Left ventricle myocardium inferior (tissue), 1 donor: ENCODE measurements at regions not wholly inside any gene's neighbourhood (a gene's known extent, or its start where the extent isn't known, plus 50 kb on each side); places are given as distances from the start of the nearest gene placed in this dataset.
"Not testable (repeated sequence)": the region's sequence is repeated elsewhere in the genome, so short reads cannot be mapped to it uniquely, and the experiment has no call there.

Experiments used
- DNase-seq: peaks from one replicate; pipeline ENCODE4 v3.0.0-alpha.2; 2020
- H3K27ac ChIP-seq: fragments of 200-600 bp; replicated peaks from 2 replicates; pipeline ENCODE4 v1.8.0; 2021
- H3K27me3 ChIP-seq: fragments of 200-600 bp; 2 replicates; pipeline ENCODE4 v1.8.0; 2021; ENCODE audit warnings: low read depth
- H3K36me3 ChIP-seq: fragments of 200-600 bp; 2 replicates; pipeline ENCODE4 v1.8.0; 2021
- H3K4me1 ChIP-seq: fragments of 200-600 bp; 2 replicates; pipeline ENCODE4 v1.8.0; 2021
- H3K4me3 ChIP-seq: fragments of 200-600 bp; 2 replicates; pipeline ENCODE4 v1.8.0; 2021; ENCODE audit warnings: mild to moderate bottlenecking, moderate library complexity
- H3K9me3 ChIP-seq: fragments of 200-600 bp; replicated peaks from 2 replicates; pipeline ENCODE4 v1.8.0; 2021
- intact Hi-C: fragments of 100-400 bp; cut with micrococcal nuclease; formaldehyde crosslinking; loops from one replicate; pipeline ENCODE4 v1.11.0; 2022
- TF ChIP-seq, protein P1 (sequence below): fragments of 200-600 bp; IDR thresholded peaks from 2 replicates; pipeline ENCODE4 v1.8.0; 2021; ENCODE audit warnings: antibody characterized with exemption, mild to moderate bottlenecking, borderline replicate concordance
- donor health status: DM: no; HTN: yes; CAD: no; lungs with severe emphysema.

DNA sequence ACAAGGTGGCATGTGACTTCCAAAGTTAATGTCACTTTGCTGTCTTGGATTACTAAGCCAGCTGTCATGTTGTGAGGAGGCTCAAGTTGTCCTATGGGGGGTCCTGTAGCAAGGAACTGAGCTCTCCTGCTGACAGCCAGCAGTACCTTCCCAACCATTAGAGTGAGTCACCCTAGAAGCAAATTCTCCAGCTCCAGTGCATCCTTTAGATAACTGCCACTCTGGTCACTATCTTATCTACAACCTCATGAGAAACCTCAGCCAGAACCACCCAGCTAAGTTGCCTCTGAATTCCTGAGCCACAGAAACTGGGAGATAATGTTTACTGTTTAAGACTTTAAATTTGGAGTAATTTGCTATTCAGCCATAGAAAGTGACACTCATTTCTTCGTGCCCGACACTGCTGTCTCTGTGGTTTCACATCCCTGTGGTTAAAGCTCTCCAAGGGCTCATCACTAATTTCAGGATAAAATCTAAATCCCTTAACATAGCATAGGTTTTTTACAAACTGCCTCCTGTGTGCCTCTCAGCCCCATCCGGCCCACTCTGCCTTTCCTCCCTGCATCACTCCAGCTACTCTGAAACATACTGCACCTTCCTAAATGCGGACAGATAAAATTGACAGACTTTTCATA is 83.5 kb downstream of the PRR15 start:
- TF ChIP-seq, protein P1, sequence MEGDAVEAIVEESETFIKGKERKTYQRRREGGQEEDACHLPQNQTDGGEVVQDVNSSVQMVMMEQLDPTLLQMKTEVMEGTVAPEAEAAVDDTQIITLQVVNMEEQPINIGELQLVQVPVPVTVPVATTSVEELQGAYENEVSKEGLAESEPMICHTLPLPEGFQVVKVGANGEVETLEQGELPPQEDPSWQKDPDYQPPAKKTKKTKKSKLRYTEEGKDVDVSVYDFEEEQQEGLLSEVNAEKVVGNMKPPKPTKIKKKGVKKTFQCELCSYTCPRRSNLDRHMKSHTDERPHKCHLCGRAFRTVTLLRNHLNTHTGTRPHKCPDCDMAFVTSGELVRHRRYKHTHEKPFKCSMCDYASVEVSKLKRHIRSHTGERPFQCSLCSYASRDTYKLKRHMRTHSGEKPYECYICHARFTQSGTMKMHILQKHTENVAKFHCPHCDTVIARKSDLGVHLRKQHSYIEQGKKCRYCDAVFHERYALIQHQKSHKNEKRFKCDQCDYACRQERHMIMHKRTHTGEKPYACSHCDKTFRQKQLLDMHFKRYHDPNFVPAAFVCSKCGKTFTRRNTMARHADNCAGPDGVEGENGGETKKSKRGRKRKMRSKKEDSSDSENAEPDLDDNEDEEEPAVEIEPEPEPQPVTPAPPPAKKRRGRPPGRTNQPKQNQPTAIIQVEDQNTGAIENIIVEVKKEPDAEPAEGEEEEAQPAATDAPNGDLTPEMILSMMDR = no peak
- DNase-seq = no peak
- Histone ChIP-seq H3K4me1 (peaks cover 34% of the 10 kb centered on the region), H3K9me3 (no peaks in the 10 kb centered on the region), H3K36me3 (no peaks in the 10 kb centered on the region), H3K4me3 (no peak overlapping the region), H3K27me3 (no peaks in the 10 kb centered on the region), H3K27ac (no peak overlapping the region)
- intact Hi-C loops = no loop called here

DNA sequence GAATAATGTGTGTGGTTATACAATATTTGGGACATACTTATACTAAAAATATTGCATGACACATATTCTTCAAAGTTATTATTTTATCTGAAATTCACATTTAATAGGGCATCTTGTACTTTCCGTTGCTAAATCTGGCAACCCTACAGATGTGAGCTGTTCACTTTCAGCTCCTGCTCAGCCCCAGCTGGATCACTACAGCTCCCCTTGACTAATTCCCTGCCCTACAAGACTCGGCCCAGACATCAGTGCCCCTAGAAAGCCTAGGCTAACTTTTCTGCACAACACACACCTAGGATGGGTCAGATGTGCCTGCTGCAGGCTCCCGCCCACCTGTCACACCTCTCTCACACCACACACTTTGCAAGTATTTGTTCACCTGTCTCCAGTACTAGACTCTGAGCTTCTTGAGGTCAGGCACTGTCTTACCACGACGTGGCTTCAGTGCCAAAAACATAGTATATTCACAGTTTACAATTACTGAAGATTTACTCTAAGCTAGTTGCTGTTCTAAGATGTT is 84.1 kb downstream of the PRR15 start:
- intact Hi-C loops, H3K27ac ChIP-seq: not testable (repeated sequence)

DNA sequence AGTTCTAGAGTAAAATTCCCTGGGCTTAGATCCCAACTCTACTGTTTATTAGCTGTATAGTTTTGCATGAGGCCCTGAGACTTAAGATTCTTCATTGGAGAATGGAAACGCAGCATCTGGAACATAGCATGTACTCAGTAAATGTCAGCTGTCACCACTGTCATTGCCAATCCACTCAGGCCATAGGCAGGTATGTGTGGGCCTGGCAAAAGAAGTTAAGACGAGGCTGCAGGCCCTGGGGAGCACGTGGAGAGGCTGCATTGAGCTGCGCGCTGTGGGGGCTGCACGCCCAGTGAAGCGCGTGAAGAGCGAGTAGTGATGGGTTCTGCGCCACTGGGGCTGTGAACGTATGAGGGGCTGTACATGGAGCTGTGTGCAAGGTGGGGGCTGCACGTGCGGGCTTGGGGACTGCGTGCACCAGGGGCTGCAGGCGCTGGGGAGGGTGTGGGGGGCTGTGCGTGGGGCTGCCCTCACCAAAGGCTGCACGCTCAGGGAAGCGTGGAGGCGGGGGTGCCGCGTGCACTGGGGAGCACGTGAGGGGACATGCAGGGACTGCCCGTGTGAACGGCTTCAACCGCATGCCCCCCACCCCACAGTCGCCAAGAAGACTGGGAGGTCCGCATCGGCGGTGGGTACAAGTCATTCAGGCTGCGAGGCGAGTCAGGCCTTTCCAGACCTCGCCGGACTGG is 85.5 kb downstream of the PRR15 start:
- intact Hi-C loops = no loop called here
- Histone ChIP-seq H3K27ac (no peak overlapping the region), H3K4me3 (no peak overlapping the region), H3K4me1 (peaks cover 45% of the 10 kb centered on the region), H3K36me3 (no peaks in the 10 kb centered on the region), H3K27me3 (no peaks in the 10 kb centered on the region), H3K9me3 (no peaks in the 10 kb centered on the region)
- no peak for DNase-seq
- TF ChIP-seq, protein P1 = no peak

More for the DNA sequence above, 84.1 kb downstream of the PRR15 start:
- H3K27me3 ChIP-seq, DNase-seq, H3K4me3 ChIP-seq, H3K9me3 ChIP-seq, H3K36me3 ChIP-seq: not testable (repeated sequence)
- peaks cover 41% of the 10 kb centered on the region for H3K4me1 ChIP-seq

DNA sequence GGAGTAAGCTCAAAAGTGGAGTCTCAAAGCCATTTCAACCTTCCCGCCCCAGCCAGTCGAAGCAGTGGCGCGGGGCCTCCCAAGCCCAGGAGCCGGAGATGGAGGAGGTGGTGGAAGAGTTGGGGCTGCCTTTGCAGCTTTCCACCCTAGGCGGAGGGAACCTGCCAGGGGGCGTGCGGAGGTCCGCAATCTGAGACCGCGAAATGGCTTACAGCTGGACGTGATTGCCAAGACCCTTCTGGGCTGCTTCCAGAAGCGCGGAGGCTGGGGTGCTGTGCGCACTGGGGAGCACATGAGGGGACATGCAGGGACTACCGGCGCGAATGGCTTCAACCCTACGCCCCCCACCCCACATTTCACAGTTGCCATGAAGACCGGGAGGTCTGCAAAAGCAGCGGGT is 86.2 kb downstream of the PRR15 start:
- H3K36me3 ChIP-seq = no peaks in the 10 kb centered on the region
- H3K9me3 ChIP-seq = no peaks in the 10 kb centered on the region
- peaks cover 45% of the 10 kb centered on the region for H3K4me1 ChIP-seq
- DNase-seq = no peak
- no peak overlapping the region for H3K4me3 ChIP-seq
- intact Hi-C loops = no loop called here
- no peaks in the 10 kb centered on the region for H3K27me3 ChIP-seq
- TF ChIP-seq, protein P1 = no peak
- no peak overlapping the region for H3K27ac ChIP-seq

DNA sequence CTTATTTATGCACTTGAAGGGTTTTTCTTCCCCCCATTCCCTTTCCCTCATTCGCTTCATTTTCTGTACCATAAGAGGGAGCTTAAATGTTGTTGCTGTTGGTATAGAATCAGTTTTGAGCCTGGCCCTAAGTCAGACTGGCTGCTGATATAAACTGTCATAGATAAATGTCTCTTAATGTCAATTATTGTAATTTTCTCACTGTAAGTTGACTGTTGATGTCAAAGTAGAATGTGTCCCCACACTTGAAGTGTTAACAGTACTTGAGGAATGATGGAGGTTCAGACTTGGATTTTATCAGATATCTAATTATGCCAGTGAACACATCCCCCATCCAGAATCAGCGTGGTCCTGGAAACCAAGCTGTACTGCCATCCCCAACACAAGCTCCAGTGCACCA is 87.8 kb downstream of the PRR15 start:
- TF ChIP-seq, protein P1 = no peak
- peaks cover 37% of the 10 kb centered on the region for H3K4me1 ChIP-seq
- H3K27ac ChIP-seq = no peak overlapping the region
- no peaks in the 10 kb centered on the region for H3K27me3 ChIP-seq
- no peaks in the 10 kb centered on the region for H3K9me3 ChIP-seq
- intact Hi-C loops = no loop called here
- no peak overlapping the region for H3K4me3 ChIP-seq
- no peaks in the 10 kb centered on the region for H3K36me3 ChIP-seq
- no peak for DNase-seq

DNA sequence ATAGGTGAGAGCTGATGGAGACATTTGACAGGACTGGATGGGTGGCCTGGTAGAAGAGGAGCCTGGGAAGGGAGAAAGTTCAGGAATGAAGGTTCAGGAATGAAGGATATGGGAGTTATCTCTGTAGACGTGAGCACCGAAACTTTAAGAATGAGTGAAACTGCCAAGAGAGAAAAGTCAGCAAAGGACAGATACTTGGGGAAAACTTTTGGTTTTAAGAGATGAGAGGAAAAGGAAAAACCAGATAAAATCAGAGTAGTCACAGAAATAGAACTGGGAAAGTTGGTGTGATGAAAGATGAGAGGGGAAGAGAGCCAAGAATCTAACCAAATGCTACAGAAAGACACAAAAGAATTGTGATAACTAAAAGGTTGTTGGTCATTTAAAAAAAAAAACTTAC is 88.9 kb downstream of the PRR15 start:
- no peak for DNase-seq
- Histone ChIP-seq H3K36me3 (no peaks in the 10 kb centered on the region), H3K27ac (no peak overlapping the region), H3K9me3 (no peaks in the 10 kb centered on the region), H3K27me3 (no peaks in the 10 kb centered on the region), H3K4me1 (peaks cover 27% of the 10 kb centered on the region), H3K4me3 (no peak overlapping the region)
- intact Hi-C loops = no loop called here
- TF ChIP-seq, protein P1 = no peak

DNA sequence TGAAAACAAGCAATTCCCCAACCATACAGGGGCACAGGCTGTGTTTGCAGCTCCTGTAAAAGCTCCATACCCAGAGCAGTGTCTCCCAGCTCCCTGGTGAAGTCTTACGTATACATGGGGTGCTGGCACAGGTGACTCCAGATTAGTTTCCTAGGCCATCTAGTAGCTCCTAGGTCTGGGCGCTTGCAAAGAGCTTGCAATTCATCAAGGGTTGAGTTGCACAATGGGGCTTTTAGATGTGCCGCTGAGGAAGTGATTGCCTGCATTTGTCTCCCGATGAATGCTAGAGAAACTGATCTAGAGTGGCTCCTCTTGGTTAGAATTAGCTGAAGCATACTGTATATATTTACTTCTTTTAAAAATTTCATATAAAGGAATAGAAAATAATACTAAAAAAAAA is 90.7 kb downstream of the PRR15 start:
- H3K36me3 ChIP-seq, H3K9me3 ChIP-seq, H3K27ac ChIP-seq, DNase-seq, H3K27me3 ChIP-seq, H3K4me3 ChIP-seq, intact Hi-C loops: not testable (repeated sequence)
- peaks cover 11% of the 10 kb centered on the region for H3K4me1 ChIP-seq
